HG03520 (cell line): ENCODE measurements at regions not wholly inside any gene's neighbourhood (a gene's known extent, or its start where the extent isn't known, plus 50 kb on each side); places are given as distances from the start of the nearest gene placed in this dataset.

ENCODE experiments used
- ATAC-seq: cut with Tn5 transposase; IDR thresholded peaks from one replicate; pipeline ENCODE4 v1.9.1; 2021; ENCODE audit warnings: mild to moderate bottlenecking, moderate library complexity; ENCODE audit not compliant: unreplicated experiment

DNA sequence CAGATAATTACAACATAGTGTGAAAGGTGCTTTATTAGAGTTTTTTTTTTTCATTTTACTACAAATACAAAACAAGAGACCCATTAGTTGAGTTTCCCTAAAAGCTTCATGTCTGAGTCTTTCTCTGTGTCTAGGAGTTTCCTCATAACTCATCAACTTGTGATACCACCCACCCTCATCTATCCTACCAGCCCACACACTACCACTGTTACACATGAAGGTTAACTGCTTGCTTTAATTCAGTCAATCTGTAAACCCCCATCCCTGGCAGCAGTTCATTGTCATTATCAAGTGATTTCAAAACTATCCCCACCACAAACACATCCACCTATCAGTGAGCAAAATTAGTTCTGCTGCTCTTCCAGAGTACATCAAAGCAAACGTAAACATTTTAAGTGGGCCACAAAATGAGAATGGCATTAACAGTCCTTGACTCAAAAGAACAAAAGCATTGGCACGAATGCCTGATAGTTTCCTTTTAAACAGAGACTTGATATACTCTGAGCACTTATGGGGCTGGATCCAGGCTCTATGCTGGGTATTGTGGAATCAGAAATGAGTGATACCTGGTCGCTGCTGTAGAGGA, 331.6 kb upstream of the FAM241A start:
- ATAC-seq: peak; percentile 57

GRCh38 chr4:111814961-111815360, 330.3 kb upstream of the FAM241A start:
- no peak for ATAC-seq

GRCh38 chr4:111821342-111821741, 323.9 kb upstream of the FAM241A start:
- ATAC-seq: no peak

DNA sequence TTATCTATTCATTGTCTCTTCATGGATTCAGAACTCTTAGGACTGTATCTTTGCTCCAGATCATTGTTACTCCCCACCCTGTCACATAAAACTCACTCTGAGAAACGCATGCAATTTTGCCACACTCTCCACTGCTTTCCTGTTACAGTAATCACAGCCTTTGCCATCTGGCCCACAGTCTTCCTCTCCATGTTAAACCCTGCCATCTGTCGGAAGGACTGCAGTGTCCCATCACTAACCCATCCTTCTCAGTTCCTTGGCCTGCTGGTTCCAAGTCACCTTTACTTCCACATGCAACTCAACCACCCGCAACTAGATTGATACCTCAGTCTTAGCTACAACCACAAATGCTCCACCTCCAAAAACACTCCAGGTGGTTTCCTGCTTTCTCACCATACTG, 308.7 kb upstream of the FAM241A start:
- no peak for ATAC-seq

- no peak for ATAC-seq
These were observed 307.5 kb upstream of the FAM241A start for GRCh38 chr4:111837761-111838160.

- ATAC-seq: peak; percentile 84
These were observed 306.8 kb upstream of the FAM241A start for GRCh38 chr4:111838406-111838930.

DNA sequence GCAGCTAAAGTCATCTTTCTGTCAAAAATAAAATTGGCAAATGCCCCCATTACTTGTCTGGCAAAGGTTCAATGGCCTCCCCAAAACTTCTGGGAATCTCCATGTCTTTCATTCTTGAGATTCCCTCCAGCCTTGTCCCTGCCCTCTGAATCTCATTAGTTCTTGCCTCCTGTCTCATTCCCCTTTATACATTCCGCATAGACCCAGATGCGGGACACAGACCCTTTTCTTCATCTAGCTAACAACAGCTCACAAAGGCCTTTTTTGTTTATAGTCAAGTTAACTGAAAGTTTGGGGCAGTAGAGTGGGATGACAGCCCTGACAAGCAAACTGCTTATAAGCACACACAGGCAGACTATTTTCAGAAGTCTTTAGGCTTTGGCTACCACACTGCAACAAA, 306.1 kb upstream of the FAM241A start:
- no peak for ATAC-seq

DNA sequence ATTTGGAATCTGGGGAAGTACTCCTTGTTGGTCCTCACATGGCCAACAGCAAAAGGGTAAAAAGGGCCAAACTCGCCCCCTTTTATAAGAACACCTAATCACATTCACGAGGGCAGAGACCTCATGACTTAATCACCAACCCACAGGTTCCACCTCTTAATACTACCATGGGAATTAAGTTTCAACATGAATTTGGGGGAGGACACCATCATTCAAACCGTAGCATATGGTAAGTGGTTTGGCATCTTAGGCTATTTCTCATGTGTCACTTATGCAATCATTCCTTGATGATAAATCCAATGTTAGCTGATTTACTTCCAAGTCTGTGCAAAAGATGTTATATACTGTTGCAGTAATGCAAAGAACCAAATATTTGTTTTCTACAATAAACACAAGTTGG, 302.9 kb upstream of the FAM241A start:
- no peak for ATAC-seq

DNA sequence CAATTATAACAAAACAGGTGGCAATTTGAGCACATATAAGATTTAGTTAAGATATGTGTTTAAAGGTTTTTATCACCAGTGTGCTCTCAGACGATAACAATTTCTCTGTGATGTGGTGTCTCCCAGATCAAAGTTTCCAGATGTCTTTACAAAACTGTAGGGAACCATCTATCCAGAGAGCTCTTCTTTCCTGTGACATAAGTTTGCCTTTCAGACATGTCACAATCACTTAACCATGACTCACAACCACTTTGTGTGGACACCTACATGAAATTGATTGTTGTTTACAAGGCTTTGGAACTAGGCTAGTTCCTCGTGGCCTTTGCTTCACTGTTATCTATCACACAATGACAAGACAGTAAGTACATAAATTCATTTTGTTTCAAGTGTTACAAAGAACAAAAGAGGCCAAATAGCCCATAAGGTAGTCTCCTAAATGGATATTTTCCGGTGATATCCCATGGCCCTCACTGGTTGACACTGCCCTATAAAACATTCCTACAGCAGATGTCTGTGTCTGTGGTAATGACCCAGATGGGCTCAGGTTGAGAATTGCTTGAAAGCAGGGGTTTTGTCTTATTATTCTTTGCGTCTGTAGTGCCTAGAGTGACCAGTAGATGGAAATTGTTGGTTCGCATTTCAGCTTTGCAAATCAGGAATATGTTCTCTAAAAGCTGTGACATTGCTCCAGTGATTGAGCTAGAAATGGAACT, 297.8 kb upstream of the FAM241A start:
- ATAC-seq: no peak

GRCh38 chr4:111849746-111850284, 295.4 kb upstream of the FAM241A start:
- ATAC-seq: no peak

DNA sequence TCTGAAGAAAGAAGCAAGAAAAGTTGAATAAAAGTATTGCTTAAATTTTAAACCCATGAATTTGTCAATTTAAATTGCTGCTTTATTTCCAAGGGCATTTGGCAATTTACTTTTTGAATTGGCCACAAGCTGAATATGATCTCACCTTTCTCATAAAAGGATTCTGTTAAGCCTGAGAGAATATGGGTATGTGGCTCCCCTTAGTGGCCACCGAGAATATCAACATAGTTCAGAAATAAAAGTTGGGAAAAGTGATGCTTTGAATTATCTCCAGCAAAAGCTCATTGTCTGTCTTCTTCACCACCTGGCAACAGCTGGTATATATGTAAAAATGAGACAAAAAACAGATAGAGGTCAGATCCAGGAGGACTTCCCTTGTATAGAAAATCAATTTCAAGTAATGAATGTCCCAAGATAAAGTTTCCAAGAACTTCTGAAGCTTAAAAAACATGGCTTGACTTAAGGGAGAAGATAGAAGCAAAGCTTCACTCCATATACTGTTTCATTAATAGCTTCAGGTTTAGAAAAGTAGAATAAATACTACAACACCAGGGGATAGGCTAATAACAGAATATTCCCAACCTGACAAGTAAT, 290.7 kb upstream of the FAM241A start:
- peak; percentile 74 for ATAC-seq

DNA sequence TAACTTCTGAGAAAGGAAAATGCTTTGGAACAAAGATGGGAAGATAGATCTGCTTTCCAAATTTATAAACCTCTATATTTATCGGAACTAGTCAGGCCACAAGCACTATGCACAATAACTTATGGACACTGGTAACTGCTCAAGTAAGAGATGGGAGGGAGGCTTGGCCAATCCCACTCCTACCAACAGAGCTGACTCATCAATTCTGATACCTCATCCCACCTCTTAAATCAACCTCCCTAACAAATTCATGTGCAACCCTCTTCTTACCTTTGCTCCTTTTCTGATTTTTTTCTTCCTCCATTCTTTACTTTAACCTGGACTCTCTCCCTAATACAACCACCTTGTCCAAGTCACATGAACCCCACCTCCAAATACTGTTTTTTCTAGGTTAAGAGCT, 289.9 kb upstream of the FAM241A start:
- ATAC-seq: no peak

DNA sequence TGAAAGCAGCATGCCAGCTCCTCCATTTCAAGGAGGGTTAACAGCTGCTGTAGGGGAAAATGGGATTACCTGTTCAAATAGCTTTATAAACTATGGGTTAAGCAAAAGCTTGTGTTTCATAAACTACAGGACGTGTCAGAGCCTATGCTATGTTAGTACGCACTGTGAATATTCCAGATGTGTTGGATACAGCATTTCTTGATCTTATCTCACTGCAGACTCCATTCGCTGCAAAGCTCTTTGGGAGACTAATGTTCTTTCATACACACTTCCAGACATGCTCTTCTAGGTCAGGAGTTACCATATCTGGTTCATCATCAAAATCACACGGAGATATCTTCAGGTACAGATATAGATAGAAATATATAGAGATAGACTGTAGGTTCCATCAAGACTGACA, 281.2 kb upstream of the FAM241A start:
- no peak for ATAC-seq

GRCh38 chr4:111869339-111869738, 275.9 kb upstream of the FAM241A start:
- no peak for ATAC-seq

DNA sequence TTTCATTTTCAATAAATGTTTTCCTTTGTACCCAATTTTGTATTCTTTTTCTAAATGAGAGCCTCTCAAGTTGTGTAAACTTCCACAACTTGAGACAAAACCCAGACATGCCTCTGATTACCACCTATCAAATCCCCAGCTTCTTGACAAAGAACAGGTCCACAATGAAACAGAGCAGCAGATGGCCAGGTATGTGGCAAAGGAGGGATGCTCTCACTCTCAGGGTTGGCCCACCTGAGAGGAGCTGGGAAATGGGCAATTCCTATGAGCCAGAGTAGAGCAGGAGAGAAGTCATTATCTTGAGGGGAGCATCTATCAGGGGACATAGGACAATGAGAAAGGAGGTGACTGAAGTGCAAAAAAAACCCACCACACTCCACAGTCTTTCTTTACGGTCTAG, 273.5 kb upstream of the FAM241A start:
- no peak for ATAC-seq

- no peak for ATAC-seq
These were observed 271.5 kb upstream of the FAM241A start for GRCh38 chr4:111873801-111874200.

- ATAC-seq: no peak
These were observed 265.7 kb upstream of the FAM241A start for GRCh38 chr4:111879539-111879938.

- ATAC-seq: no peak
These were observed 265.1 kb upstream of the FAM241A start for GRCh38 chr4:111880116-111880515.

DNA sequence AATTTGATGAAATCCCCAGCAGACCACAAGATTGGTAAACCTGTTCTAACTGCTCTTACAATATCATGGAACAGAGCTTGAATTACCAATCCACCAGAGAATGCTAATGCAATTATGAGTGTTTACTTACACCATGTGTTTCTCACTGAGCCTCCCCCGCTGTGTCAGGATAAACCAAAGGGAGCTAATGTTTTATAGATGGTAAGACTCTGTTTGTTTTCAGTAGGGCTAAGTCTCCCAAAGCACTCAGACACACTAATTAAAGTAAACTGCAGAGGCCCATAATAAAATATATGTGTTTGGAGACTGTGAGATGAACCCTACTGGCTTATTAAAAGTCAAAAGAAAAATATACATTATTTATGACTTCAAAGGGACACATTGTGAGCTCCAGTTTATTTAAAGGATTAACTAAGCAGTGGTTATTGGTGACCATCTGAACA, 261.7 kb upstream of the FAM241A start:
- no peak for ATAC-seq

GRCh38 chr4:111890412-111890811, 254.8 kb upstream of the FAM241A start:
- ATAC-seq: no peak

DNA sequence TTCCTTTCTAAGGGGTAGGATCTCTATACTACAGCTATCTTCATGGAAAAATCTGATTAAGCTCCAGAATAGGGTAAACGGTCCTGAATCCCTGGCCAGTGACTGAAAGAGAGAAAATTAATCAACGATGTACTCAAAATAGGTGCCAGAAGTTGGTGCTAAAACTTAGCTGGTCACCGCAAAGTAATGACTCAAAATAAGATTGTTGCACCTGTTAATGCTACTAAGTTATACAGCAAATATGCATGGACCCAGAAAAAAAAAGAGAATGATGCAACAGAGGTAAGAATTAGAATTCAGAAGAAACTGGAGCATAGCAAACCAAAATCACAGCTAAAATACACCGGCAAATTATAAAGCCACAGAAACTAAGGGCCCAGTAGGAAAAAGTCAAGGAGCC, 239.7 kb upstream of the FAM241A start:
- ATAC-seq: peak; percentile 95

DNA sequence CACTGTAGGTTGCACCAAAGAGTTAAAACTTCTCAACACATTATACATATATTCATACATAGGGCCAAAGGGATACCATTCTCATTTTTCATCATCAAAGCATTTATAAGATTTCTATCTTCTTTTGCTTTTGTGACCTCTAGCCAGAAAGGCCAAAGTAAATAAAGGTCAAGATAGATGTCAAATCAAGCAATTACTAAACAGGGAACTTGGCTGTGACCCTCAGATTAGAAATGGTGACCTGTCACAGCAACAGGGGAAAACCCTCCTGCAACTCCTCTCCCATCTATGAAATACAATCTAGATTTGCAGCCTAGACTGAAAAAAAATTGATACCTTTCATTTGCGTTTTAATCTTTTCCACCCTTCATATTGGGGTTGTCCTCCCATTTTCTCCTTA, 225.6 kb upstream of the FAM241A start:
- ATAC-seq: no peak
